Colonic mucosa (tissue), 4 donors: ENCODE measurements at regions not wholly inside any gene's neighbourhood (a gene's known extent, or its start where the extent isn't known, plus 50 kb on each side); places are given as distances from the start of the nearest gene placed in this dataset.

Experiments
- DNase-seq: peaks from one replicate; pipeline ENCODE4 v3.0.0-alpha.2; 2020
- H3K27ac ChIP-seq: fragments of 200-600 bp; one replicate; pipeline ENCODE4 v1.8.0; 2021
- H3K27me3 ChIP-seq: fragments of 200-600 bp; one replicate; pipeline ENCODE4 v1.8.0; 2021
- H3K36me3 ChIP-seq: fragments of 200-600 bp; one replicate; pipeline ENCODE4 v1.8.0; 2021
- H3K4me1 ChIP-seq: fragments of 200-600 bp; one replicate; pipeline ENCODE4 v1.8.0; 2021; ENCODE audit warnings: mild to moderate bottlenecking
- H3K4me3 ChIP-seq: fragments of 200-600 bp; one replicate; pipeline ENCODE4 v1.8.0; 2021
- H3K9ac ChIP-seq, 2 donors: one replicate each; pipeline ENCODE4 v1.7.0; 2013; ENCODE audit warnings: control low read depth in 2 of 2, low read depth in 2 of 2, low read length in 2 of 2
- H3K9me3 ChIP-seq: fragments of 200-600 bp; one replicate; pipeline ENCODE4 v1.8.0; 2021
- intact Hi-C: fragments of 100-400 bp; cut with DNase I; formaldehyde crosslinking; loops from one replicate; pipeline ENCODE4 v1.14.1; 2022
- TF ChIP-seq, protein P1 (sequence below): fragments of 200-600 bp; IDR thresholded peaks from one replicate; pipeline ENCODE4 v1.8.0; 2022; ENCODE audit warnings: antibody characterized with exemption, mild to moderate bottlenecking
- donor health status: healthy.
- donor health status: DM: no; HTN: no; CAD: no.
- donor health status: DM: no; HTN: no; CAD: no.

- H3K36me3 ChIP-seq, result no peaks in the 10 kb centered on the region
- no peaks in the 10 kb centered on the region for H3K9me3 ChIP-seq
- no peak overlapping the region for H3K4me3 ChIP-seq
- no peak overlapping the region for H3K9ac ChIP-seq
- intact Hi-C loops, result no loop called here
- H3K4me1 ChIP-seq, result peaks cover 6% of the 10 kb centered on the region
- TF ChIP-seq, protein P1, sequence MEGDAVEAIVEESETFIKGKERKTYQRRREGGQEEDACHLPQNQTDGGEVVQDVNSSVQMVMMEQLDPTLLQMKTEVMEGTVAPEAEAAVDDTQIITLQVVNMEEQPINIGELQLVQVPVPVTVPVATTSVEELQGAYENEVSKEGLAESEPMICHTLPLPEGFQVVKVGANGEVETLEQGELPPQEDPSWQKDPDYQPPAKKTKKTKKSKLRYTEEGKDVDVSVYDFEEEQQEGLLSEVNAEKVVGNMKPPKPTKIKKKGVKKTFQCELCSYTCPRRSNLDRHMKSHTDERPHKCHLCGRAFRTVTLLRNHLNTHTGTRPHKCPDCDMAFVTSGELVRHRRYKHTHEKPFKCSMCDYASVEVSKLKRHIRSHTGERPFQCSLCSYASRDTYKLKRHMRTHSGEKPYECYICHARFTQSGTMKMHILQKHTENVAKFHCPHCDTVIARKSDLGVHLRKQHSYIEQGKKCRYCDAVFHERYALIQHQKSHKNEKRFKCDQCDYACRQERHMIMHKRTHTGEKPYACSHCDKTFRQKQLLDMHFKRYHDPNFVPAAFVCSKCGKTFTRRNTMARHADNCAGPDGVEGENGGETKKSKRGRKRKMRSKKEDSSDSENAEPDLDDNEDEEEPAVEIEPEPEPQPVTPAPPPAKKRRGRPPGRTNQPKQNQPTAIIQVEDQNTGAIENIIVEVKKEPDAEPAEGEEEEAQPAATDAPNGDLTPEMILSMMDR, result no peak
- H3K27me3 ChIP-seq, result no peaks in the 10 kb centered on the region
- no peak for DNase-seq
- H3K27ac ChIP-seq, result no peak overlapping the region
Observed at GRCh38 chr14:31932675-31933074, 144.4 kb upstream of the ARHGAP5 start.

- intact Hi-C loops, result no loop called here
- DNase-seq, result no peak
- Histone ChIP-seq H3K4me3 (no peak overlapping the region), H3K9ac (no peak overlapping the region), H3K27me3 (no peaks in the 10 kb centered on the region), H3K27ac (no peak overlapping the region), H3K9me3 (no peaks in the 10 kb centered on the region), H3K36me3 (no peaks in the 10 kb centered on the region), H3K4me1 (peaks cover 6% of the 10 kb centered on the region)
- TF ChIP-seq, protein P1, result no peak
Observed at GRCh38 chr14:31933716-31934115, 143.4 kb upstream of the ARHGAP5 start.

DNA sequence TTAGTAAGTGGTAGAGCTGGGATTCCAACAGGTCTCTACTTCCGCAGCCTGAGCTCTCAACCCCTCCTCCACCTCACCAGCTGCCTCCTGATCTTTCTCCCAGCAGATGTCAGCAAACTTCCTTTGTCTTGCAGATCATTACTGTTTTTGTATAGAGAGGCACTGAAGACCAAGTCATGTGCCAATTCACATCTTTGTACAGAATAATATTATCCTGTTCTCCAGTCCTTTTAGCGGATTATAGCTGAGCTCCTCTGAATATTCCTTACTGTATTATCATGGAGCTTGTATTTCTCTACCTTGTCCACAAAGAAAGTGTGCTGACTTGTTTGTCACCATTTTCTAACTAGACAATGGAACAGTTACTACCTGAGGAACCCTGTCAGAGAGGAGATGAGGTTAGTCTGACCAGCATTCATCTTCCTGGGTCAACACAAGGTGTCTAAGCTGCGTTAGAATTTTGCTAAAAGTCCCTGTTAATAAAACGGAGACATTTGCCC is 142.3 kb upstream of the ARHGAP5 start:
- DNase-seq, result peak; percentile 73
- peak overlapping the region; percentile 22 for H3K27ac ChIP-seq
- intact Hi-C loops, result no loop called here

DNA sequence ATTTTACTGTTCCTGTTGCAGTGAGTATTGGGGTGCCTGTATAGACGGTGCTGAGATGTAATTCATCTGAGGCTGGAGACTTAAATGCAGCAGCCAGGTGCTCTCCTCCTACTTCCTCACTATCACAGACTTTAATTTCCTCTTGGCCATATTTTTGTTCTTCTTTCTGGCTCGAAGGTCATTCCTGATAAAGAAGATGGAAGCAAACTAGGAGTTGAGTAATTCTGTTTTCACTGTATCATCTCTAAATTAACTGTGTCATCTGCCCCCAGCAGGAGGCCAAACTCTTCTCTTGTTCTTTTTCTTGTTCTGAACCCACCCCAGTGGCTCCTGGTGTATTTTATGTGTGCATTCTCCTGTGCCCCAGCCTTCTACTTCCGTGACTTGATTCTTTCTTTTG is 141.7 kb upstream of the ARHGAP5 start:
- Histone ChIP-seq H3K36me3 (no peaks in the 10 kb centered on the region), H3K4me1 (peaks cover 6% of the 10 kb centered on the region), H3K9me3 (no peaks in the 10 kb centered on the region), H3K4me3 (no peak overlapping the region), H3K9ac (no peak overlapping the region), H3K27me3 (no peaks in the 10 kb centered on the region), H3K27ac (peak overlapping the region; percentile 22)
- TF ChIP-seq, protein P1, result no peak
- intact Hi-C loops, result no loop called here
- no peak for DNase-seq

More for the DNA sequence above, 142.3 kb upstream of the ARHGAP5 start:
- H3K9ac ChIP-seq, result no peak overlapping the region
- H3K27me3 ChIP-seq, result no peaks in the 10 kb centered on the region
- H3K4me1 ChIP-seq, result peaks cover 6% of the 10 kb centered on the region
- no peak overlapping the region for H3K4me3 ChIP-seq
- TF ChIP-seq, protein P1, result peak; percentile 36
- H3K36me3 ChIP-seq, result no peaks in the 10 kb centered on the region
- H3K9me3 ChIP-seq, result no peaks in the 10 kb centered on the region

DNA sequence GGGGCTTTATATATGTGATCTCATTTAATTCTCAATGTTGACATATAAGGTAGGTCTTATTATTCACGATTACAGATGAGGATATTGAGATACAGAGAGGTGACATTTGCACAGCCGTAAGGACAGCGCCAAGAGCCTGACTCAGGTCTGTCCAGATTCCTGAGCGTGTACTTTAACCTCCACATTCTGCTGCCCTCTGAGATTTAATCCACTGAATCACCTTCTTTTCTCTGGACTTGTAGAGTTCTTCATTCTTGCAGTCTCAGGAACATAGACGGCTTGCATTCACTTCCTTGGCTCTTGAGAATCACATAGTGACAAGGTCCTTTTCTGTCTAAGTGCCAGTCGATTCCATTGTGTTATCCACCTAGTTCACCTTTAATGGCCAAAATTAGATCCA is 141.0 kb upstream of the ARHGAP5 start:
- Histone ChIP-seq H3K4me3 (no peak overlapping the region), H3K27ac (peak overlapping the region; percentile 22), H3K9ac (no peak overlapping the region), H3K9me3 (no peaks in the 10 kb centered on the region), H3K4me1 (peaks cover 6% of the 10 kb centered on the region), H3K36me3 (no peaks in the 10 kb centered on the region), H3K27me3 (no peaks in the 10 kb centered on the region)
- intact Hi-C loops, result no loop called here
- TF ChIP-seq, protein P1, result no peak
- DNase-seq, result peak; percentile 35
